G401.6 (cell line): ENCODE measurements at regions not wholly inside any gene's neighbourhood (a gene's known extent, or its start where the extent isn't known, plus 50 kb on each side); places are given as distances from the start of the nearest gene placed in this dataset.
"Not testable (repeated sequence)": the region's sequence is repeated elsewhere in the genome, so short reads cannot be mapped to it uniquely, and the experiment has no call there.

Experiments
- FAIRE-seq: peaks from 2 replicates; lab custom pipeline; 2012; peaks lifted over from hg19 to GRCh38; lab: Jason Lieb, UNC

GRCh38 chr15:96582473-96582872 is 252.0 kb downstream of the NR2F2 start:
- FAIRE-seq, result no peak

GRCh38 chr15:96583671-96584070 is 253.2 kb downstream of the NR2F2 start:
- FAIRE-seq, result no peak

GRCh38 chr15:96585484-96586386 is 255.2 kb downstream of the NR2F2 start:
- no peak for FAIRE-seq

GRCh38 chr15:96586901-96587300 is 256.4 kb downstream of the NR2F2 start:
- no peak for FAIRE-seq

- FAIRE-seq, result no peak
These were observed 259.4 kb downstream of the NR2F2 start for GRCh38 chr15:96589864-96590263.

GRCh38 chr15:96593735-96594134 is 263.2 kb downstream of the NR2F2 start:
- FAIRE-seq, result no peak

- FAIRE-seq, result no peak
These were observed 265.5 kb downstream of the NR2F2 start for GRCh38 chr15:96595951-96596350.

GRCh38 chr15:96598514-96598913 is 268.0 kb downstream of the NR2F2 start:
- no peak for FAIRE-seq

GRCh38 chr15:96599268-96599667 is 268.8 kb downstream of the NR2F2 start:
- no peak for FAIRE-seq

- FAIRE-seq, result no peak
These were observed 269.9 kb downstream of the NR2F2 start for GRCh38 chr15:96600350-96600749.

GRCh38 chr15:96606617-96607016 is 276.1 kb downstream of the NR2F2 start:
- no peak for FAIRE-seq

GRCh38 chr15:96610757-96611156 is 280.3 kb downstream of the NR2F2 start:
- no peak for FAIRE-seq

GRCh38 chr15:96612917-96613316 is 282.4 kb downstream of the NR2F2 start:
- no peak for FAIRE-seq

- FAIRE-seq, result no peak
These were observed 288.7 kb downstream of the NR2F2 start for GRCh38 chr15:96619174-96619573.

GRCh38 chr15:96622714-96623113 is 292.2 kb downstream of the NR2F2 start:
- no peak for FAIRE-seq

GRCh38 chr15:96625256-96625655 is 294.8 kb downstream of the NR2F2 start:
- no peak for FAIRE-seq

- FAIRE-seq, result no peak
These were observed 296.6 kb downstream of the NR2F2 start for GRCh38 chr15:96627031-96627568.

GRCh38 chr15:96629511-96629910 is 299.0 kb downstream of the NR2F2 start:
- no peak for FAIRE-seq

GRCh38 chr15:96638793-96639192 is 308.3 kb downstream of the NR2F2 start:
- FAIRE-seq, result no peak

- FAIRE-seq, result no peak
These were observed 315.3 kb downstream of the NR2F2 start for GRCh38 chr15:96645796-96646195.

GRCh38 chr15:96648866-96649265 is 318.4 kb downstream of the NR2F2 start:
- no peak for FAIRE-seq

GRCh38 chr15:96657096-96657495 is 326.6 kb downstream of the NR2F2 start:
- FAIRE-seq, result no peak

- not testable (repeated sequence) for FAIRE-seq
These were observed 336.5 kb downstream of the NR2F2 start for GRCh38 chr15:96666979-96667378.

- no peak for FAIRE-seq
These were observed 339.9 kb downstream of the NR2F2 start for GRCh38 chr15:96670389-96670788.
